DND-41 (cell line): ENCODE measurements at regions not wholly inside any gene's neighbourhood (a gene's known extent, or its start where the extent isn't known, plus 50 kb on each side); places are given as distances from the start of the nearest gene placed in this dataset.

Experiments used
- ATAC-seq: fragments of 200-7000 bp; cut with Tn5 transposase; 3 replicates; pipeline ENCODE4 v1.9.1; 2021; ENCODE audit warnings: low read depth; ENCODE audit not compliant: insufficient read depth
- DNase-seq: peaks from one replicate; pipeline ENCODE4 v3.0.0-alpha.2; 2020
- H2AFZ ChIP-seq: 2 replicates; pipeline ENCODE4 v1.6.0; 2012; ENCODE audit warnings: low read depth, low read length
- H3K27ac ChIP-seq: 2 replicates; pipeline ENCODE4 v1.5.1; 2012; ENCODE audit warnings: low read length, inconsistent platforms
- H3K27me3 ChIP-seq: fragments of 200-600 bp; sonication (generic); 2 replicates; pipeline ENCODE4 v1.6.0; 2012; ENCODE audit warnings: low read length, mild to moderate bottlenecking, inconsistent platforms; ENCODE audit not compliant: insufficient read depth, poor library complexity
- H3K36me3 ChIP-seq: 2 replicates; pipeline ENCODE4 v1.5.1; 2012; ENCODE audit warnings: low read length, inconsistent platforms; ENCODE audit not compliant: insufficient read depth
- H3K4me1 ChIP-seq: 2 replicates; pipeline ENCODE4 v1.5.1; 2012; ENCODE audit warnings: mild to moderate bottlenecking, low read length; ENCODE audit not compliant: insufficient read depth
- H3K4me2 ChIP-seq: 2 replicates; pipeline ENCODE4 v1.6.0; 2012; ENCODE audit warnings: mild to moderate bottlenecking, moderate library complexity, low read length, inconsistent platforms; ENCODE audit not compliant: insufficient read depth
- H3K4me3 ChIP-seq, 2 experiments: fragments of 200-600 bp in 1 of 2; shearing (Covaris generic) in 1 of 2; 2 replicates each; pipeline ENCODE4 v1.5.1; 2012 to 2016; ENCODE audit warnings: inconsistent platforms in 2 of 2, low read length in 2 of 2, mild to moderate bottlenecking in 2 of 2, low read depth in 1 of 2, moderate library complexity in 1 of 2
- H3K79me2 ChIP-seq: 2 replicates; pipeline ENCODE4 v1.6.0; 2012; ENCODE audit warnings: low read length, inconsistent platforms; ENCODE audit not compliant: insufficient read depth
- H3K9ac ChIP-seq: 2 replicates; pipeline ENCODE4 v1.6.0; 2012; ENCODE audit warnings: low read depth, mild to moderate bottlenecking, inconsistent platforms, low read length, moderate library complexity
- H3K9me3 ChIP-seq: 2 replicates; pipeline ENCODE4 v1.5.1; 2012; ENCODE audit warnings: low read length, moderate library complexity, mild to moderate bottlenecking, inconsistent platforms; ENCODE audit not compliant: insufficient read depth, severe bottlenecking
- H4K20me1 ChIP-seq: 2 replicates; pipeline ENCODE4 v1.6.0; 2012; ENCODE audit warnings: low read length; ENCODE audit not compliant: insufficient read depth
- EZH2 ChIP-seq: IDR thresholded peaks from 3 replicates; pipeline ENCODE4 v1.6.1; 2012; ENCODE audit warnings: borderline replicate concordance, low read depth, mild to moderate bottlenecking, moderate library complexity, low read length, inconsistent platforms; ENCODE audit not compliant: severe bottlenecking

DNA sequence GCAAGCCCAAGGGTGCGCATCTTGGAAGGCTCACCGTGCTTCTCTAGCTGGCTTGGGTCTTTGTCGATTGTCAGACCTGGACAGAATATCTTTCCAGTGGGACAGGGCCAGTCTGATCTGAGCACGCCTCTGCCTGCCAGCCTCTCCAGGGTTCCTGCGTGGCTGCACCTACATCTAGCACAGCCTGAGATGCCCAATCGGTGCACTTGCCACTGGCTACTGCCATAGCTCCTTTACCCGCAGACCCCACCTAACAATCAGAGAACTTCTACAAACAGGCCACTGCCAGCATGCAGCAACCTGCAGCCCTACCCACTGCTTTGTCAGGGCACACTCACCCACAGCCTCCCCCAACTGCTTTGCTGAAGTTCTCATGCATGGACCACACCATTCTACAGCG is 56.7 kb upstream of the PHACTR3 start:
- Histone ChIP-seq H2AFZ (no peak overlapping the region), H3K4me1 (no peaks in the 10 kb centered on the region), H3K36me3 (no peaks in the 10 kb centered on the region), H3K27ac (no peak overlapping the region), H3K9ac (no peak overlapping the region), H3K4me2 (no peak overlapping the region), H3K9me3 (no peaks in the 10 kb centered on the region), H4K20me1 (peaks cover 4% of the 10 kb centered on the region; the same call in 1 of the 2 replicates), H3K79me2 (no peaks in the 10 kb centered on the region), H3K27me3 (peaks cover 8% of the 10 kb centered on the region), H3K4me3 (no peak overlapping the region)
- ATAC-seq (no peak), DNase-seq (no peak)
- no peak for TF ChIP-seq EZH2
